ENCODE measurements at regions not wholly inside any gene's neighbourhood (a gene's known extent, or its start where the extent isn't known, plus 50 kb on each side); places are given as distances from the start of the nearest gene placed in this dataset.

- no peak for TF ChIP-seq EZH2 (IDR thresholded peaks at IDR 0.05; ENCODE audit: insufficient read depth, low read length)
- TF ChIP-seq, protein P1, sequence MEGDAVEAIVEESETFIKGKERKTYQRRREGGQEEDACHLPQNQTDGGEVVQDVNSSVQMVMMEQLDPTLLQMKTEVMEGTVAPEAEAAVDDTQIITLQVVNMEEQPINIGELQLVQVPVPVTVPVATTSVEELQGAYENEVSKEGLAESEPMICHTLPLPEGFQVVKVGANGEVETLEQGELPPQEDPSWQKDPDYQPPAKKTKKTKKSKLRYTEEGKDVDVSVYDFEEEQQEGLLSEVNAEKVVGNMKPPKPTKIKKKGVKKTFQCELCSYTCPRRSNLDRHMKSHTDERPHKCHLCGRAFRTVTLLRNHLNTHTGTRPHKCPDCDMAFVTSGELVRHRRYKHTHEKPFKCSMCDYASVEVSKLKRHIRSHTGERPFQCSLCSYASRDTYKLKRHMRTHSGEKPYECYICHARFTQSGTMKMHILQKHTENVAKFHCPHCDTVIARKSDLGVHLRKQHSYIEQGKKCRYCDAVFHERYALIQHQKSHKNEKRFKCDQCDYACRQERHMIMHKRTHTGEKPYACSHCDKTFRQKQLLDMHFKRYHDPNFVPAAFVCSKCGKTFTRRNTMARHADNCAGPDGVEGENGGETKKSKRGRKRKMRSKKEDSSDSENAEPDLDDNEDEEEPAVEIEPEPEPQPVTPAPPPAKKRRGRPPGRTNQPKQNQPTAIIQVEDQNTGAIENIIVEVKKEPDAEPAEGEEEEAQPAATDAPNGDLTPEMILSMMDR (IDR thresholded peaks at IDR 0.05; ENCODE audit: insufficient read depth, low read depth, low read length): no peak
Measured at GRCh38 chr3:17817545-17817944, 75.1 kb upstream of the TBC1D5 start.

All from astrocyte (in vitro differentiated cells and primary cell).